ENCODE measurements at regions not wholly inside any gene's neighbourhood (a gene's known extent, or its start where the extent isn't known, plus 50 kb on each side); places are given as distances from the start of the nearest gene placed in this dataset.

DNA sequence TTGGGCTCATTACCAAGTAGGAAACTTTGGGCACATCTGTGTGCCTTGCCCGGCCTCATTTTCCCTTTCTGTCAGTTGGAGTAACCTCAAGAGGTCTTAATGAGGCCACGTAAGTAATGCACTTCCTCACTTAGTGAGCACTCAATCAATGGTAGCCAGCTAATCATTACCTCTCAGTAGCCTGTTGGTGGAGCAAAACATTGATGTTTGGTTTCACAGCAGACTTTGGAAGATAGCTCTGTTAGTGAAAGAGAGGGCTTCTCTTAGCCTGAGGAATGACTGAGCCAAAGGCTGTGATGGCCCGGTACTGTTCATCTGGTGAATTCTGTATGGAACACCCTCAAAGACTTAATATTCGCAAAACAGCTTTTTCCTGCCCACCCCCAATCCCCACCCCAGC lies 55.9 kb upstream of the ID4 start:
- dilution Hi-C loops (cut with HindIII; ENCODE audit: low sequenced_read_pairs, unreplicated experiment), result no loop called here
- Histone ChIP-seq H3K36me3 (ENCODE audit: control insufficient read depth, insufficient read depth, low read length) (no peaks in the 10 kb centered on the region), H2BK15ac (ENCODE audit: low read depth, low read length) (no peak overlapping the region), H4K5ac (ENCODE audit: low read depth, low read length) (no peak overlapping the region), H3K56ac (ENCODE audit: extremely low read depth, insufficient read depth, low read length) (no peak overlapping the region), H2AK5ac (ENCODE audit: low read depth, low read length) (no peak overlapping the region), H3K9me1 (ENCODE audit: insufficient read depth, low read length) (no peaks in the 10 kb centered on the region), H3K4me3 (ENCODE audit: insufficient read depth, low read depth, low read length) (no peak overlapping the region), H3K9ac (ENCODE audit: low read depth, low read length) (no peak overlapping the region), H4K8ac (ENCODE audit: low read depth in 2 of 2, low read length in 2 of 2) (no peak overlapping the region), H3K79me1 (ENCODE audit: low read depth in 1 of 2, low read length in 2 of 2) (no peaks in the 10 kb centered on the region), H4K20me1 (ENCODE audit: insufficient read depth, low read length) (no peaks in the 10 kb centered on the region), H2BK120ac (ENCODE audit: low read depth, low read length) (no peak overlapping the region; the same call in 1 of the 2 replicates), H3K4me2 (ENCODE audit: low read depth, low read length) (no peak overlapping the region), H3K27ac (ENCODE audit: insufficient read depth, low read length) (no peak overlapping the region), H3K27me3 (ENCODE audit: control insufficient read depth, insufficient read depth, low read length) (no peaks in the 10 kb centered on the region), H2BK5ac (ENCODE audit: low read depth, low read length, poor library complexity, severe bottlenecking) (no peak overlapping the region), H3K9me3 (ENCODE audit: control insufficient read depth, insufficient read depth, low read length) (no peaks in the 10 kb centered on the region), H3K18ac (ENCODE audit: low read depth, low read length) (no peak overlapping the region), H4K91ac (ENCODE audit: insufficient read depth, low read depth, low read length) (no peak overlapping the region), H2AFZ (replicated peaks; ENCODE audit: low read length, poor library complexity) (no peak overlapping the region), H3K23ac (ENCODE audit: low read depth, low read length) (no peak overlapping the region), H3K14ac (replicated peaks; ENCODE audit: low read depth, low read length) (no peak overlapping the region), H3K4ac (ENCODE audit: low read depth, low read length) (no peak overlapping the region; the same call in 1 of the 2 replicates), H2AK9ac (replicated peaks; ENCODE audit: low read depth, low read length, poor library complexity) (no peak overlapping the region), H2BK20ac (ENCODE audit: low read depth, low read length) (no peak overlapping the region), H3K4me1 (ENCODE audit: control insufficient read depth, insufficient read depth, low read length) (peaks cover 2% of the 10 kb centered on the region; the same call in 1 of the 2 replicates)
- intact Hi-C loops (cut with micrococcal nuclease), result no loop called here
- ATAC-seq (ENCODE audit: low read depth), result no peak
- ChIA-PET POLR2A (ENCODE audit: unreplicated experiment) (no interaction called here), CTCF (interaction anchor here (0.6 kb wide), 2 partner anchors 71 to 1619 kb away, joined by 3 to 8 read pairs; no protein-coding TSS in a partner anchor)
- in situ Hi-C loops (cut with MboI; ENCODE audit: low sequenced_read_pairs), result no loop called here
- no peak for DNase-seq
- BruUV-seq (replicated peaks), result no TSS peak
- TF ChIP-seq CEBPB (IDR thresholded peaks at IDR 0.05; ENCODE audit: low read depth, low read length), result no peak
- no peak for TF ChIP-seq CHD1 (IDR thresholded peaks at IDR 0.05; ENCODE audit: low read depth, low read length)
- no peak for TF ChIP-seq NFE2L2 (IDR thresholded peaks at IDR 0.05; ENCODE audit: low read depth, low read length)
- no peak for TF ChIP-seq BHLHE40 (IDR thresholded peaks at IDR 0.05; ENCODE audit: low read depth, low read length)
- WGBS, 2 experiments (ENCODE audit: extremely low coverage in 2 of 2, insufficient read length in 1 of 2), result 83% methylated on average over 1 of the region's 4 CpGs; no CpG with 5 or more reads in 1 of the 2 experiments

Measured in IMR-90 (cell line).